Cardiac fibroblast (primary cell): ENCODE measurements at regions not wholly inside any gene's neighbourhood (a gene's known extent, or its start where the extent isn't known, plus 50 kb on each side); places are given as distances from the start of the nearest gene placed in this dataset.

Experiments used
- DNase-seq, 2 donors: peaks; one replicate each; pipeline versions ENCODE4 v3.0.0 to v3.0.0-alpha.2; 2010; ENCODE audit warnings: low read depth in 2 of 2
- H3K4me3 ChIP-seq, 2 donors: replicated peaks in 1 of 2; 1 replicate in 1 of 2; 2 replicates in 1 of 2; pipeline ENCODE4 v1.5.1; 2011; ENCODE audit warnings: low read depth in 2 of 2, low read length in 2 of 2, mild to moderate bottlenecking in 2 of 2, moderate library complexity in 1 of 2
- CTCF ChIP-seq: IDR thresholded peaks from one replicate; pipeline ENCODE4 v1.5.1; 2011; ENCODE audit warnings: low read depth, mild to moderate bottlenecking, low read length, inconsistent platforms

GRCh38 chr20:60820149-60820548 lies 431.9 kb upstream of the CDH4 start:
- no peak for TF ChIP-seq CTCF
- H3K4me3 ChIP-seq = no peak overlapping the region
- no peak for DNase-seq

- no peak for DNase-seq
- no peak for TF ChIP-seq CTCF
- H3K4me3 ChIP-seq = no peak overlapping the region
Measured at GRCh38 chr20:60820918-60821317, 431.1 kb upstream of the CDH4 start.

GRCh38 chr20:60822699-60823607 lies 429.1 kb upstream of the CDH4 start:
- H3K4me3 ChIP-seq = no peak overlapping the region
- TF ChIP-seq CTCF = no peak
- DNase-seq = no peak

GRCh38 chr20:60835876-60836275 lies 416.2 kb upstream of the CDH4 start:
- H3K4me3 ChIP-seq = no peak overlapping the region
- no peak for DNase-seq
- TF ChIP-seq CTCF = no peak

GRCh38 chr20:60837173-60837770 lies 414.8 kb upstream of the CDH4 start:
- H3K4me3 ChIP-seq = no peak overlapping the region
- TF ChIP-seq CTCF = no peak

GRCh38 chr20:60838297-60838696 lies 413.8 kb upstream of the CDH4 start:
- no peak for DNase-seq
- TF ChIP-seq CTCF = no peak

More at GRCh38 chr20:60837173-60837770, 414.8 kb upstream of the CDH4 start:
- DNase-seq = no peak

More at GRCh38 chr20:60838297-60838696, 413.8 kb upstream of the CDH4 start:
- H3K4me3 ChIP-seq = no peak overlapping the region
